OCI-LY3 (cell line): ENCODE measurements at regions not wholly inside any gene's neighbourhood (a gene's known extent, or its start where the extent isn't known, plus 50 kb on each side); places are given as distances from the start of the nearest gene placed in this dataset.

Experiments
- H2AFZ ChIP-seq: fragments of 200-600, 300-600 bp; shearing (Covaris generic); 2 replicates; pipeline ENCODE4 v1.6.0; 2014; ENCODE audit warnings: antibody characterized with exemption, low read depth, low read length
- H3K27ac ChIP-seq: fragments of 200-600, 300-600 bp; sonication (generic); 2 replicates; pipeline ENCODE4 v1.5.1; 2014; ENCODE audit warnings: mild to moderate bottlenecking, low read length, moderate library complexity, mixed read lengths
- H3K27me3 ChIP-seq: fragments of 200-600, 300-600 bp; sonication (generic); 2 replicates; pipeline ENCODE4 v1.6.1; 2014; ENCODE audit warnings: low read depth, low read length, mixed read lengths
- H3K36me3 ChIP-seq: fragments of 200-600, 300-600 bp; sonication (generic); replicated peaks from 2 replicates; pipeline ENCODE3; 2014; ENCODE audit warnings: low read depth, low read length, mixed read lengths
- H3K4me1 ChIP-seq: fragments of 300-600, 200-600 bp; sonication (generic); 2 replicates; pipeline ENCODE4 v1.6.1; 2014; ENCODE audit warnings: low read length, mixed read lengths
- H3K4me2 ChIP-seq: fragments of 200-600, 300-600 bp; sonication (generic); 2 replicates; pipeline ENCODE4 v1.6.1; 2014; ENCODE audit warnings: low read length, mixed read lengths
- H3K4me3 ChIP-seq: fragments of 300-600, 200-600 bp; sonication (generic); 2 replicates; pipeline ENCODE4 v1.5.1; 2014; ENCODE audit warnings: antibody characterized with exemption, mild to moderate bottlenecking, low read length, moderate library complexity
- H3K79me2 ChIP-seq: fragments of 300-600, 200-600 bp; shearing (Covaris generic); 2 replicates; pipeline ENCODE4 v1.6.1; 2014; ENCODE audit warnings: mild to moderate bottlenecking, low read length, mixed read lengths
- H3K9ac ChIP-seq: fragments of 300-600, 200-600 bp; shearing (Covaris generic); 2 replicates; pipeline ENCODE4 v1.6.0; 2014; ENCODE audit warnings: mild to moderate bottlenecking, low read length, moderate library complexity
- H3K9me3 ChIP-seq: fragments of 200-600, 300-600 bp; shearing (Covaris generic); 2 replicates; pipeline ENCODE4 v1.6.1; 2014; ENCODE audit warnings: low read length, mixed read lengths; ENCODE audit not compliant: insufficient read depth
- H4K20me1 ChIP-seq: fragments of 200-600, 300-600 bp; sonication (generic); 2 replicates; pipeline ENCODE4 v1.6.1; 2016; ENCODE audit warnings: low read length, mixed read lengths; ENCODE audit not compliant: insufficient read depth
- EZH2phosphoT487 ChIP-seq: fragments of 200-600 bp; shearing (Covaris generic); IDR thresholded peaks from 2 replicates; pipeline ENCODE4 v1.6.1; 2018; ENCODE audit warnings: antibody characterized with exemption, mixed run types, low read depth
- TF ChIP-seq, protein P1 (sequence below): fragments of 200-600, 300-600 bp; sonication (generic); IDR thresholded peaks from 2 replicates; pipeline ENCODE4 v1.5.1; 2014; ENCODE audit warnings: antibody characterized with exemption, low read length, low read depth

DNA sequence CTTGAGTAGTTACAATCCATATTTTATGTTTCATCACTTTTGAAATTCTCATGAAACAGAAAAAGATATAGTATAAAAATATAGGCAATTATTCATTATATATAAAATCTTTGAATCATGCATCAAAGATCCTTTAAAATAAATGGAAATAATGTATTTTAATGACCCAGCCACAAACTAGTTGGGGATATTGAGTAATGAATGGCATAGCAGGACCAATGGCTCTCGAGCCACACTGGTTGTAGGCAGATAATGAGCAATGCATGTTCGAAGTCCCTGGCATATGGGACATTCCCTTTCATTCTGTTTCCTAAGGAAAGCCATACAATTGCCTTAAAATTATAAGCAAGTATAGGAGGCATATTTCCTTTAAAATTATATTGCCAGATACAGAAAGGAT, 107.4 kb upstream of the IL12A start:
- Histone ChIP-seq H3K79me2 (no peaks in the 10 kb centered on the region), H3K9ac (no peak overlapping the region), H3K27me3 (no peaks in the 10 kb centered on the region), H3K36me3 (no peaks in the 10 kb centered on the region), H3K9me3 (no peaks in the 10 kb centered on the region), H3K4me2 (no peak overlapping the region), H3K27ac (no peak overlapping the region), H3K4me3 (no peak overlapping the region), H4K20me1 (no peaks in the 10 kb centered on the region), H3K4me1 (peaks cover 32% of the 10 kb centered on the region), H2AFZ (no peak overlapping the region)
- TF ChIP-seq, protein P1, sequence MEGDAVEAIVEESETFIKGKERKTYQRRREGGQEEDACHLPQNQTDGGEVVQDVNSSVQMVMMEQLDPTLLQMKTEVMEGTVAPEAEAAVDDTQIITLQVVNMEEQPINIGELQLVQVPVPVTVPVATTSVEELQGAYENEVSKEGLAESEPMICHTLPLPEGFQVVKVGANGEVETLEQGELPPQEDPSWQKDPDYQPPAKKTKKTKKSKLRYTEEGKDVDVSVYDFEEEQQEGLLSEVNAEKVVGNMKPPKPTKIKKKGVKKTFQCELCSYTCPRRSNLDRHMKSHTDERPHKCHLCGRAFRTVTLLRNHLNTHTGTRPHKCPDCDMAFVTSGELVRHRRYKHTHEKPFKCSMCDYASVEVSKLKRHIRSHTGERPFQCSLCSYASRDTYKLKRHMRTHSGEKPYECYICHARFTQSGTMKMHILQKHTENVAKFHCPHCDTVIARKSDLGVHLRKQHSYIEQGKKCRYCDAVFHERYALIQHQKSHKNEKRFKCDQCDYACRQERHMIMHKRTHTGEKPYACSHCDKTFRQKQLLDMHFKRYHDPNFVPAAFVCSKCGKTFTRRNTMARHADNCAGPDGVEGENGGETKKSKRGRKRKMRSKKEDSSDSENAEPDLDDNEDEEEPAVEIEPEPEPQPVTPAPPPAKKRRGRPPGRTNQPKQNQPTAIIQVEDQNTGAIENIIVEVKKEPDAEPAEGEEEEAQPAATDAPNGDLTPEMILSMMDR, result no peak
- no peak for TF ChIP-seq EZH2phosphoT487

GRCh38 chr3:159881828-159882309, 106.8 kb upstream of the IL12A start:
- H3K27ac ChIP-seq, result no peak overlapping the region
- no peak overlapping the region for H3K4me3 ChIP-seq
- no peak overlapping the region for H3K4me2 ChIP-seq
- no peaks in the 10 kb centered on the region for H3K9me3 ChIP-seq
- no peaks in the 10 kb centered on the region for H3K79me2 ChIP-seq
- no peak for TF ChIP-seq EZH2phosphoT487
- TF ChIP-seq, protein P1, result no peak
- peaks cover 38% of the 10 kb centered on the region for H3K4me1 ChIP-seq
- H3K9ac ChIP-seq, result no peak overlapping the region
- no peaks in the 10 kb centered on the region for H4K20me1 ChIP-seq
- no peaks in the 10 kb centered on the region for H3K36me3 ChIP-seq
- no peak overlapping the region for H2AFZ ChIP-seq
- H3K27me3 ChIP-seq, result no peaks in the 10 kb centered on the region

GRCh38 chr3:159882367-159882766, 106.3 kb upstream of the IL12A start:
- no peaks in the 10 kb centered on the region for H3K9me3 ChIP-seq
- H3K9ac ChIP-seq, result no peak overlapping the region
- peaks cover 38% of the 10 kb centered on the region for H3K4me1 ChIP-seq
- no peak overlapping the region for H2AFZ ChIP-seq
- TF ChIP-seq, protein P1, result no peak
- TF ChIP-seq EZH2phosphoT487, result no peak
- H3K27me3 ChIP-seq, result no peaks in the 10 kb centered on the region
- H3K79me2 ChIP-seq, result no peaks in the 10 kb centered on the region
- no peaks in the 10 kb centered on the region for H4K20me1 ChIP-seq
- H3K4me3 ChIP-seq, result no peak overlapping the region
- no peaks in the 10 kb centered on the region for H3K36me3 ChIP-seq
- no peak overlapping the region for H3K27ac ChIP-seq
- H3K4me2 ChIP-seq, result no peak overlapping the region

- H3K27me3 ChIP-seq, result no peaks in the 10 kb centered on the region
- H4K20me1 ChIP-seq, result no peaks in the 10 kb centered on the region
- TF ChIP-seq, protein P1, result no peak
- no peak for TF ChIP-seq EZH2phosphoT487
- peaks cover 38% of the 10 kb centered on the region for H3K4me1 ChIP-seq
- H3K79me2 ChIP-seq, result no peaks in the 10 kb centered on the region
- H2AFZ ChIP-seq, result peak overlapping the region; percentile 79
- H3K4me3 ChIP-seq, result no peak overlapping the region
- H3K27ac ChIP-seq, result no peak overlapping the region
- H3K9ac ChIP-seq, result peak overlapping the region; percentile 31; the same call in 1 of the 2 replicates
- H3K9me3 ChIP-seq, result no peaks in the 10 kb centered on the region
- H3K36me3 ChIP-seq, result no peaks in the 10 kb centered on the region
- peak overlapping the region; percentile 56 for H3K4me2 ChIP-seq
These were observed 105.5 kb upstream of the IL12A start for GRCh38 chr3:159882790-159883779.
